Gastroesophageal sphincter (tissue), 4 donors: ENCODE measurements at regions not wholly inside any gene's neighbourhood (a gene's known extent, or its start where the extent isn't known, plus 50 kb on each side); places are given as distances from the start of the nearest gene placed in this dataset.

Experiments used
- ATAC-seq: fragments of 150-250 bp; one replicate; pipeline ENCODE4 v1.9.1; 2016; ENCODE audit warnings: mild to moderate bottlenecking, moderate library complexity
- H3K27ac ChIP-seq, 4 donors: fragments of 200-600 bp; sonication (generic) in 3 of 4; 1 replicate in 3 of 4; 2 replicates in 1 of 4; pipeline ENCODE4 v1.5.1; 2016 to 2019
- H3K27me3 ChIP-seq: fragments of 200-600 bp; sonication (generic); one replicate; pipeline ENCODE4 v1.5.1; 2019
- H3K36me3 ChIP-seq, 2 donors: fragments of 200-600 bp; sonication (generic); one replicate each; pipeline ENCODE4 v1.5.1; 2019; ENCODE audit warnings: control low read depth in 1 of 2
- H3K4me1 ChIP-seq, 3 donors: fragments of 200-600 bp; sonication (generic); 1 replicate in 2 of 3; 2 replicates in 1 of 3; pipeline ENCODE4 v1.5.1; 2016 to 2019; ENCODE audit warnings: control low read depth in 2 of 3
- H3K4me3 ChIP-seq, 2 donors: fragments of 200-600 bp; sonication (generic); one replicate each; pipeline ENCODE4 v1.5.1; 2019; ENCODE audit warnings: mild to moderate bottlenecking in 1 of 2, moderate library complexity in 1 of 2
- H3K9me3 ChIP-seq, 3 donors: fragments of 200-600 bp; sonication (generic); one replicate each; pipeline ENCODE4 v1.5.1; 2017 to 2019; ENCODE audit warnings: control low read depth in 2 of 3
- EP300 ChIP-seq: sonication (generic); formaldehyde crosslinking; IDR thresholded peaks from one replicate; pipeline ENCODE4 v1.6.1; 2017; ENCODE audit warnings: antibody characterized with exemption, mild to moderate bottlenecking
- POLR2A ChIP-seq, 2 donors: fragments of 450-650 bp; IDR thresholded peaks; one replicate each; pipeline ENCODE4 v1.6.1; 2017; ENCODE audit warnings: antibody characterized with exemption in 2 of 2, mild to moderate bottlenecking in 2 of 2, moderate library complexity in 1 of 2
- POLR2AphosphoS5 ChIP-seq: sonication (generic); formaldehyde crosslinking; IDR thresholded peaks from one replicate; pipeline ENCODE4 v1.6.1; 2017; ENCODE audit warnings: antibody characterized with exemption
- WGBS, 2 donors: methylation state at CpG; one replicate each; pipeline ENCODE4 v1.1.5; 2018; ENCODE audit warnings: low coverage in 1 of 2; 5-methylcytosine and 5-hydroxymethylcytosine counted together
- small RNA-seq, 4 donors: library from RNA; depleted of rRNA; stranded (forward); fragments of <200 nt; gene quantifications; one replicate each; pipeline ENCODE3, GENCODE V24; 2016
- TF ChIP-seq, protein P1 (sequence below), 4 experiments: fragments of 200-600 bp in 2 of 4; fragments of 450-650 bp in 2 of 4; sonication (generic) in 1 of 4; IDR thresholded peaks; one replicate each; pipeline ENCODE4 v1.5.1; 2017 to 2019; ENCODE audit warnings: antibody characterized with exemption in 4 of 4, mild to moderate bottlenecking in 2 of 4, moderate library complexity in 2 of 4

- WGBS, 2 donors: 62 to 63% methylated on average over 2 of the region's 2 CpGs
- H3K27ac ChIP-seq: no peak overlapping the region
Measured at GRCh38 chr4:54802336-54802735, 144.6 kb downstream of the KIT start.

DNA sequence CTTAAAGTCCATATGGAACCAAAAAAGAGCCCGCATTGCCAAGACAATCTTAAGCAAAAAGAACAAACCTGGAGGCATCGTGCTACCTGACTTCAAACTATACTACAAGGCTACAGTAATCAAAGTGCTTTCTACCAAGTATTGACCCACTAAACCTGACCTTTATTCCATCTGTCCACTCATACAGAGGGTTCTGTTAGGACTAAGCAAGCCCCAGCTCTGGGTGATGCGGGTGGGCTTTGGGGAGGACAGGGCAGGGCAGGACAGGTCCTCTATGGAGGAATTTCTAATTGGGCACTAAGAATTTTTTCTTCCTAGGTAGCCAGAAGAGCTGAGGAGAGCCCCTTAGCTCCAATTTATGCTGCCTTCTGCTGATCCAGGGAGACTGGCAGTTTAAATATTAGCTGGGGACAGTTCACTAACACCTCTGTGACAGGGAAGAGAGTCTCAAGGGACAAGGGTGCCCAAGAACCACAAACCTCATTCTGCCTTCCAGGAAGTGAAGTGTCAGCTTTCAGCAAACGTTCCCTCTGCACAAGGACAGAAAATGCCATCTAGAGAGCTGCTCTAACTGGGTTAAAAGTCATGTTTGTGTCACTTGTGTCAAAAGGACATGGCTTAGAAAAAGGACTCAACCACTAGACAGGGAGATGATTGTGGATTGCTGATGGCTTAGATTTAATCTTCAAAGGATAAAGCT lies 143.2 kb downstream of the KIT start:
- WGBS, 2 donors: 59 to 94% methylated on average over 2 to 3 of the region's 4 CpGs
- Histone ChIP-seq H3K36me3 (no peaks in the 10 kb centered on the region), H3K27me3 (no peaks in the 10 kb centered on the region), H3K9me3 (no peaks in the 10 kb centered on the region), H3K27ac (no peak overlapping the region), H3K4me1 (no peaks in the 10 kb centered on the region), H3K4me3 (no peak overlapping the region)
- ATAC-seq: no peak
- TF ChIP-seq, protein P1, sequence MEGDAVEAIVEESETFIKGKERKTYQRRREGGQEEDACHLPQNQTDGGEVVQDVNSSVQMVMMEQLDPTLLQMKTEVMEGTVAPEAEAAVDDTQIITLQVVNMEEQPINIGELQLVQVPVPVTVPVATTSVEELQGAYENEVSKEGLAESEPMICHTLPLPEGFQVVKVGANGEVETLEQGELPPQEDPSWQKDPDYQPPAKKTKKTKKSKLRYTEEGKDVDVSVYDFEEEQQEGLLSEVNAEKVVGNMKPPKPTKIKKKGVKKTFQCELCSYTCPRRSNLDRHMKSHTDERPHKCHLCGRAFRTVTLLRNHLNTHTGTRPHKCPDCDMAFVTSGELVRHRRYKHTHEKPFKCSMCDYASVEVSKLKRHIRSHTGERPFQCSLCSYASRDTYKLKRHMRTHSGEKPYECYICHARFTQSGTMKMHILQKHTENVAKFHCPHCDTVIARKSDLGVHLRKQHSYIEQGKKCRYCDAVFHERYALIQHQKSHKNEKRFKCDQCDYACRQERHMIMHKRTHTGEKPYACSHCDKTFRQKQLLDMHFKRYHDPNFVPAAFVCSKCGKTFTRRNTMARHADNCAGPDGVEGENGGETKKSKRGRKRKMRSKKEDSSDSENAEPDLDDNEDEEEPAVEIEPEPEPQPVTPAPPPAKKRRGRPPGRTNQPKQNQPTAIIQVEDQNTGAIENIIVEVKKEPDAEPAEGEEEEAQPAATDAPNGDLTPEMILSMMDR (IDR thresholded peaks at IDR 0.05): no peak
- TF ChIP-seq EP300 (no peak), POLR2A (IDR thresholded peaks at IDR 0.05) (no peak), POLR2AphosphoS5 (no peak)

More at GRCh38 chr4:54802336-54802735, 144.6 kb downstream of the KIT start:
- H3K4me3 ChIP-seq: no peak overlapping the region
- H3K27me3 ChIP-seq: no peaks in the 10 kb centered on the region
- no peak for TF ChIP-seq POLR2A (IDR thresholded peaks at IDR 0.05)
- TF ChIP-seq, protein P1 (IDR thresholded peaks at IDR 0.05): no peak
- no peak for TF ChIP-seq POLR2AphosphoS5
- TF ChIP-seq EP300: no peak
- H3K36me3 ChIP-seq: no peaks in the 10 kb centered on the region
- H3K9me3 ChIP-seq: peaks cover 0 to 11% (median 0%) of the 10 kb centered on the region in 3 donors
- no peak for ATAC-seq
- H3K4me1 ChIP-seq: no peaks in the 10 kb centered on the region

GRCh38 chr4:54794579-54794978 lies 136.8 kb downstream of the KIT start:
- no peak overlapping the region for H3K4me3 ChIP-seq
- no peak for ATAC-seq
- H3K27me3 ChIP-seq: no peaks in the 10 kb centered on the region
- H3K4me1 ChIP-seq: no peaks in the 10 kb centered on the region
- TF ChIP-seq EP300: no peak
- TF ChIP-seq POLR2A (IDR thresholded peaks at IDR 0.05): no peak
- TF ChIP-seq POLR2AphosphoS5: no peak
- TF ChIP-seq, protein P1 (IDR thresholded peaks at IDR 0.05): no peak
- WGBS, 2 donors: 75 to 81% methylated on average over 4 of the region's 4 CpGs
- no peaks in the 10 kb centered on the region for H3K36me3 ChIP-seq
- H3K27ac ChIP-seq: no peak overlapping the region
- no peaks in the 10 kb centered on the region for H3K9me3 ChIP-seq

DNA sequence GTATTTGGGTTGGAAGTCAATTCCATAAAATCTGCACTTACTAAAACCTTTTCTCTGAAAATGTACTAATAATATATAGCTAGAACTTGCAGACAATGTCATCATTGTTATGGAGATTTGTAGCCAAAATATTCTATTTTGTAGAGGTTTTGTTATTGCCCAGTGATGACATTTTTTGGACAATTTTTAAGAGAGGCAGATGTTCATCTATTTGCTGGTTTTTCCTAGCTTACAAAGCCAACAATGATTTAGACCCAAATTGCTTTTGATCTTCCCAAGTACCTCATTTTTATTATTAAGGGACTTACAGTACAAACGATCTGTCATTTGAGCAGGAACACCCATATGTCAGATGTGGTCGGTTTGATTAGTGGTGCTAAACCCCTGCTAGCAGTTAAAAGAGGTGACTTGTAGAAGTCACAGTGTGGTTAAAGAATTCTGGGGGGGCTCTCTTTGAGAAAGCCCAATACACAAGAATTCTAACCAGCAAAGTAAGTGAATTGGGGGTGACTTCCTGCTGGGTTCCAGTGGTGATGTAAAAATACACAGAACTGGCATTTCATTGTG lies 136.2 kb downstream of the KIT start:
- Histone ChIP-seq H3K9me3 (no peaks in the 10 kb centered on the region), H3K27ac (no peak overlapping the region), H3K4me3 (no peak overlapping the region), H3K4me1 (no peaks in the 10 kb centered on the region), H3K27me3 (no peaks in the 10 kb centered on the region), H3K36me3 (no peaks in the 10 kb centered on the region)
- ATAC-seq: no peak
- WGBS, 2 donors: 19% methylated on average over 2 of the region's 2 CpGs; no CpG with 5 or more reads in 1 of the 2 donors
- TF ChIP-seq POLR2A (IDR thresholded peaks at IDR 0.05): no peak
- TF ChIP-seq, protein P1 (IDR thresholded peaks at IDR 0.05): no peak
- TF ChIP-seq EP300: no peak
- no peak for TF ChIP-seq POLR2AphosphoS5

Small RNAs in the stretch of these regions (small RNA-seq; reads per million reads assigned to genes)
- gene RPL38P3: 0 reads per million in 4 donors
